B cell (primary cell): ENCODE measurements at regions not wholly inside any gene's neighbourhood (a gene's known extent, or its start where the extent isn't known, plus 50 kb on each side); places are given as distances from the start of the nearest gene placed in this dataset.

Source experiments
- CTCF ChIP-seq: fragments of 200-600 bp; IDR thresholded peaks from one replicate; pipeline ENCODE4 v1.8.0; 2022; ENCODE audit warnings: antibody characterized with exemption, mild to moderate bottlenecking
- EZH2 ChIP-seq: IDR thresholded peaks from 2 replicates; pipeline ENCODE4 v1.6.1; 2012; ENCODE audit warnings: borderline replicate concordance, low read depth, mild to moderate bottlenecking, moderate library complexity, low read length; ENCODE audit not compliant: insufficient read depth, poor library complexity, severe bottlenecking

DNA sequence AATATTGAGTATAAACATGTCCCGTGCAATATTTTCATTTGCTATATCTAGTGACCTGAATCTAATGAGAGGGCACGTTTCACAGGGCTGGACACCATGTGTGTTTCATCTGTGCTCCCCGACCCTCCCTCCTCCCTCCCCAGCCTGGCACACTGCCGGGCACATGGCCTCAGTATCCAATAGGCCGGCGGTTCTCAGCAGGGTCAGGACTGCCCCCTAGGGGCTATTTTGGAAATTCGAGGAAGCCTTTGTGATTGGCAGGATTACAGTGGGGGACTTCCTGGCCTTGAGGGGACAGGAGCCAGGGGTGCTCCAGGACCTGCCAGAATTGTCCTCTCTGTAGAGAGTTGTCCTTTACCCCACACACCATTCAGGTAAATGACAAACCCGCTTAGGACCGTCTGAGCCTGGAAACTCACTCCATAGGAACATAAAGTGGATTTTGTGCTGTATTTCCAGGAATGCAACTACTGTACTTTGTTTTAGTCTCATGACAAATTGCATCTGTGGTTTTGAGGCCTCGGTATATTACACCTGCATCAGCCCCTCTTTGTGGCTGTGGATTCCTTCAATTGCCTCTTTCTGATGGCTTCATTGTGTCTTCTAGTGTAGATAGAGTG lies 109.5 kb upstream of the SIM2 start:
- TF ChIP-seq CTCF (no peak), EZH2 (no peak)
